GM23248 (cell line): ENCODE measurements at regions not wholly inside any gene's neighbourhood (a gene's known extent, or its start where the extent isn't known, plus 50 kb on each side); places are given as distances from the start of the nearest gene placed in this dataset.

ENCODE experiments used
- DNase-seq: peaks from one replicate; pipeline ENCODE4 v3.0.0-alpha.2; 2015
- H2AFZ ChIP-seq: fragments of 200-600 bp; sonication (generic); 2 replicates; pipeline ENCODE4 v1.6.1; 2016; ENCODE audit warnings: antibody characterized with exemption
- H3F3A ChIP-seq: fragments of 200-600 bp; sonication (generic); 2 replicates; pipeline ENCODE4 v1.6.1; 2016; ENCODE audit warnings: mild to moderate bottlenecking, antibody characterized with exemption, mixed run types; ENCODE audit not compliant: insufficient read depth
- H3K27ac ChIP-seq: fragments of 200-600 bp; sonication (generic); 2 replicates; pipeline ENCODE4 v1.5.1; 2016; ENCODE audit warnings: mild to moderate bottlenecking
- H3K27me3 ChIP-seq: fragments of 200-600 bp; sonication (generic); replicated peaks from 2 replicates; pipeline ENCODE4 v1.6.1; 2016; ENCODE audit warnings: mild to moderate bottlenecking; ENCODE audit not compliant: insufficient read depth
- H3K36me3 ChIP-seq: fragments of 200-600 bp; sonication (generic); 2 replicates; pipeline ENCODE4 v1.6.1; 2016; ENCODE audit warnings: low read depth, mild to moderate bottlenecking
- H3K4me1 ChIP-seq: fragments of 200-600 bp; sonication (generic); 2 replicates; pipeline ENCODE4 v1.6.1; 2016; ENCODE audit warnings: mild to moderate bottlenecking; ENCODE audit not compliant: insufficient read depth
- H3K4me2 ChIP-seq: fragments of 200-600 bp; sonication (generic); one replicate; pipeline ENCODE4 v1.6.1; 2016; ENCODE audit warnings: mild to moderate bottlenecking; ENCODE audit not compliant: unreplicated experiment
- H3K4me3 ChIP-seq: fragments of 200-600 bp; sonication (generic); 2 replicates; pipeline ENCODE4 v1.5.1; 2016; ENCODE audit warnings: mild to moderate bottlenecking
- H3K79me2 ChIP-seq: fragments of 200-600 bp; sonication (generic); 2 replicates; pipeline ENCODE4 v1.6.1; 2016; ENCODE audit warnings: mild to moderate bottlenecking; ENCODE audit not compliant: insufficient read depth
- H3K9ac ChIP-seq: fragments of 200-600 bp; sonication (generic); 2 replicates; pipeline ENCODE4 v1.6.1; 2016; ENCODE audit warnings: mild to moderate bottlenecking
- H3K9me2 ChIP-seq: fragments of 200-600 bp; sonication (generic); 2 replicates; pipeline ENCODE4 v1.6.1; 2016; ENCODE audit warnings: mixed run types, mild to moderate bottlenecking, moderate library complexity; ENCODE audit not compliant: insufficient read depth
- H3K9me3 ChIP-seq: fragments of 200-600 bp; sonication (generic); one replicate; pipeline ENCODE4 v1.6.1; 2017; ENCODE audit warnings: low read depth
- H4K20me1 ChIP-seq: fragments of 200-600 bp; sonication (generic); 2 replicates; pipeline ENCODE4 v1.6.0; 2016; ENCODE audit not compliant: insufficient read depth
- EZH2 ChIP-seq: fragments of 200-600 bp; sonication (generic); IDR thresholded peaks from 2 replicates; pipeline ENCODE4 v1.6.1; 2018; ENCODE audit warnings: antibody characterized with exemption, mild to moderate bottlenecking; ENCODE audit not compliant: insufficient read depth, poor library complexity, severe bottlenecking
- EZH2phosphoT487 ChIP-seq: fragments of 200-600 bp; sonication (generic); IDR thresholded peaks from 2 replicates; pipeline ENCODE4 v1.6.1; 2018; ENCODE audit warnings: antibody characterized with exemption, moderate library complexity, mild to moderate bottlenecking, low read depth; ENCODE audit not compliant: insufficient read depth
- WGBS, 2 experiments: methylation state at CpG; one replicate each; pipeline ENCODE4 v1.1.6; 2015 to 2017; ENCODE audit warnings: low lambda C conversion rate in 2 of 2, low coverage in 1 of 2; ENCODE audit errors: missing lambda C conversion rate in 2 of 2; 5-methylcytosine and 5-hydroxymethylcytosine counted together
- in situ Hi-C: fragments of 300-500 bp; cut with MboI; formaldehyde crosslinking; loops from 2 replicates; pipeline ENCODE4 v1.15.0; 2020

DNA sequence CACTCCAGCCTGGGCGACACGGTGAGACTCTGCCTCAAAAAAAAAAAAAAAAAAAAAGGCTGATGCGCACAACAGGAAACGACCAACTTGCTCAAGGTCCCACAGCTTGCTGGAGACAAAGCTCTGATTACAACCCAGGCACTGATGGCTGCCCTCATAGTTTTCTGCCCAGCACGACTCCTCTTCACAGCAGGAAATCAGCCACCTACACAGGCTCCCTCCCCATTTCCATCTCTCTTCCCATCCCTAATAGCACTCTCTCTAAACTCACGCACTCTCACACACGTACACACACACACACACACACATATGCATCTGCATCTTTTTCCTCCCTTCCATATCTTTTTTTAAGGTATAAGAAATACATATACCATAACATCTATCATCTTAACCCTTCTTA, 153.5 kb upstream of the SOD1 start:
- no peaks in the 10 kb centered on the region for H3K4me1 ChIP-seq
- H3K9me3 ChIP-seq = no peaks in the 10 kb centered on the region
- no peak overlapping the region for H2AFZ ChIP-seq
- H3K4me2 ChIP-seq = no peak overlapping the region
- TF ChIP-seq EZH2phosphoT487 (no peak), EZH2 (no peak)
- H3K27me3 ChIP-seq = no peaks in the 10 kb centered on the region
- no peaks in the 10 kb centered on the region for H4K20me1 ChIP-seq
- no peaks in the 10 kb centered on the region for H3F3A ChIP-seq
- no peaks in the 10 kb centered on the region for H3K9me2 ChIP-seq
- no peak overlapping the region for H3K4me3 ChIP-seq
- H3K79me2 ChIP-seq = no peaks in the 10 kb centered on the region
- DNase-seq = no peak
- 65 to 79% methylated on average over 7 of the region's 7 CpGs for WGBS, 2 experiments
- in situ Hi-C loops = no loop called here
- no peak overlapping the region for H3K9ac ChIP-seq
- no peak overlapping the region for H3K27ac ChIP-seq
- H3K36me3 ChIP-seq = no peaks in the 10 kb centered on the region

DNA sequence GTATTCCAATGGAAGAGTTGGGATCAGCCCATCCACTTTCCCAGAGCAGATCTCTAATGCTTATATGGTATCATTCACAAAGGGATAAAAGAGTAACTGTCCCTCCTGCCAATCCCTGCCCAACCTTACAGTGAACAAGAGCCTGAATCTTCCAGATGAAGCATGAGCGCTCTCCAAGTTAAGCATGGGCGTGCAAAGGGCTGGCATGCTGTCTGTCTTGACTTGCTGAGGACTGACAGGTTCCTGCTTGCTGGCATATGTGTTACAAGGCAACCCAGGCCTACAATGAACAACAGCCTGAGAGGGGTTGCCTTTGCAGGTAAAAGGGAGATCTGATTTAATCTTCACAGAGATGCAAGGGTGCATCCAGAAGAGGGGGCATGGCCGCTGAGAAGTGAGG, 155.6 kb upstream of the SOD1 start:
- 59 to 63% methylated on average over 3 of the region's 3 CpGs for WGBS, 2 experiments
- H3K4me1 ChIP-seq = no peaks in the 10 kb centered on the region

DNA sequence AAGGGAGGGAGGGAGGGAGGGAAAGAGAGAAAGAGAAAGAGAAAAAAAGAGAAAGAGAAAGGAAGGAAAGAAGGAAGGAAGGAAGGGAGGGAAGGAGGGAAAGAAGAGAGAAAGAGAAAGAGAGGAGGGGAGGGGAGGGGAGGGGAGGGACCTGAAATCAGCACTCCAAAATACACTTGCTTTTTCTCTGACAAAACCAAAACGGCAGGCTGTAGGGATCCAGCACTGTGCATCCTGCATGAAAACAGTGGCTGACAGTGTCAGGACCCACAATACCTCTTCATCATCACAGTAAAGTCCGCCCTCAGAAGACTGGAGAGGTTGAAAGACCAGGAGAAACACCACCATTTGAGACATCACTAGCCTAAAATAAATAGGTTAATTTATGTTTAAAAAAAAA, 156.0 kb upstream of the SOD1 start:
- Histone ChIP-seq H3K36me3 (no peaks in the 10 kb centered on the region), H3K9ac (no peak overlapping the region), H2AFZ (no peak overlapping the region), H3K79me2 (no peaks in the 10 kb centered on the region), H3K27me3 (no peaks in the 10 kb centered on the region), H3K27ac (no peak overlapping the region), H3F3A (no peaks in the 10 kb centered on the region), H3K4me1 (no peaks in the 10 kb centered on the region), H3K9me2 (no peaks in the 10 kb centered on the region), H4K20me1 (no peaks in the 10 kb centered on the region), H3K9me3 (no peaks in the 10 kb centered on the region), H3K4me2 (no peak overlapping the region), H3K4me3 (no peak overlapping the region)
- in situ Hi-C loops = no loop called here
- TF ChIP-seq EZH2phosphoT487 (no peak), EZH2 (no peak)
- DNase-seq = no peak
- WGBS, 2 experiments = 19 to 23% methylated on average over 2 of the region's 2 CpGs

More for the DNA sequence above, 155.6 kb upstream of the SOD1 start:
- no peaks in the 10 kb centered on the region for H3K9me2 ChIP-seq
- in situ Hi-C loops = no loop called here
- no peaks in the 10 kb centered on the region for H4K20me1 ChIP-seq
- TF ChIP-seq EZH2 (no peak), EZH2phosphoT487 (no peak)
- H3F3A ChIP-seq = no peaks in the 10 kb centered on the region
- no peak overlapping the region for H3K4me2 ChIP-seq
- no peaks in the 10 kb centered on the region for H3K79me2 ChIP-seq
- H3K27me3 ChIP-seq = no peaks in the 10 kb centered on the region
- H2AFZ ChIP-seq = no peak overlapping the region
- H3K4me3 ChIP-seq = no peak overlapping the region
- no peaks in the 10 kb centered on the region for H3K36me3 ChIP-seq
- H3K9me3 ChIP-seq = no peaks in the 10 kb centered on the region
- no peak for DNase-seq
- no peak overlapping the region for H3K9ac ChIP-seq
- no peak overlapping the region for H3K27ac ChIP-seq

DNA sequence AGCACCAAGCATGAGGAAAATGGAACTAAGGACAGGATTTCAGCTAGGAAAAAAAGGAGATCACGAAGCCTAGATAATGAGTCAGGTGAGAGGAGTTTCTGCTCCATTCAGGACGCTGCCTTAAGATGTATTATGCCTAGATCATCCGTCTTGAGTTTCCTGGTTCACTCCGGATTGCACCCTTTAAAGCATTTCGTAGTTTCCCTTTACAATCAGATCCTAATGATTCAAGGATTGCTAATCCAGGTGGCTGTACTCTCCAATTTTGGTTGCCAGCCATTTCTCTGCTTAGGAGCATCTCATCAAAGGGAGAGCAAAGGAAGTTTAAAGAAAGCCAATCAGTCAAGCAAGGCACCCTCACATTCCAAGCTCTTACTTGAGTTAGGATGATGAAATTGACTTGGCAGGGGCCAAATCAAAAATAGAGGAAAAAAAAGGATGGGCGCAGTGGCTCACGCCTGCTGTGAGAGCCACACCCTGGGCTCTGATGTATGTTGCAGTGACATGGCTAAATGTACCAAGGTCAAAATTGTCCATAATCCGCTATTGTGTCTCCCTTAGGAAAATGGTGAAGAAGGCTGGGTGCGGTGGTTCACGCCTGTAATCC, 156.9 kb upstream of the SOD1 start:
- Histone ChIP-seq H4K20me1 (no peaks in the 10 kb centered on the region), H3K79me2 (no peaks in the 10 kb centered on the region), H3K27ac (no peak overlapping the region), H2AFZ (no peak overlapping the region), H3F3A (no peaks in the 10 kb centered on the region), H3K9ac (no peak overlapping the region), H3K27me3 (no peaks in the 10 kb centered on the region), H3K36me3 (no peaks in the 10 kb centered on the region), H3K4me1 (no peaks in the 10 kb centered on the region), H3K9me2 (no peaks in the 10 kb centered on the region), H3K4me3 (no peak overlapping the region), H3K9me3 (no peaks in the 10 kb centered on the region), H3K4me2 (no peak overlapping the region)
- 59 to 60% methylated on average over 10 of the region's 10 CpGs for WGBS, 2 experiments
- DNase-seq = no peak
- TF ChIP-seq EZH2 (no peak), EZH2phosphoT487 (no peak)
- in situ Hi-C loops = no loop called here

DNA sequence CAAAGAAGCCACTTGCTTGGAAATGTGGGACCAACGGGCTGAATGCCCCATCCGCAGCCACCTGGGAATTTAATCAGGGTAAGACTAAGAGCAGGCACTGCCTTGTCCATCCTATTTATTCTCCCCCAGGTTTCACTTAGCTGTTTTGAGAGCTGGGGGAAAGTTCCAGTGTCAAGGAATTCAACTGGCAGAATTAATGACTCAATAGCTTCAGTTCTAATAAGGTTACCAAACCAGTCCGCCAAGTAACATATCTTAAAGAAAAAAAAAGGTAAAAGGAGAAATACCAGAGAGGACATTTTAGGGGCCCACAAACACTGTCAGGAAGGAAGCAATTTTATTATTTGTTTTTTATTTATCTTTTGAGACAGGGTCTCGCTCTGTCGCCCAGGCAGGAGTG, 157.6 kb upstream of the SOD1 start:
- H3K9me3 ChIP-seq = no peaks in the 10 kb centered on the region
- no peak overlapping the region for H2AFZ ChIP-seq
- H3K4me3 ChIP-seq = no peak overlapping the region
- no peaks in the 10 kb centered on the region for H3F3A ChIP-seq
- no peaks in the 10 kb centered on the region for H3K27me3 ChIP-seq
- DNase-seq = no peak
- no peak overlapping the region for H3K27ac ChIP-seq
- H3K9me2 ChIP-seq = no peaks in the 10 kb centered on the region
- H3K9ac ChIP-seq = no peak overlapping the region
- 69 to 81% methylated on average over 5 of the region's 5 CpGs for WGBS, 2 experiments
- H3K4me2 ChIP-seq = no peak overlapping the region
- no peaks in the 10 kb centered on the region for H4K20me1 ChIP-seq
- in situ Hi-C loops = no loop called here
- H3K36me3 ChIP-seq = no peaks in the 10 kb centered on the region
- H3K79me2 ChIP-seq = no peaks in the 10 kb centered on the region
- no peaks in the 10 kb centered on the region for H3K4me1 ChIP-seq
- no peak for TF ChIP-seq EZH2
- TF ChIP-seq EZH2phosphoT487 = no peak
